Tibial nerve (tissue), 4 donors: ENCODE measurements at regions not wholly inside any gene's neighbourhood (a gene's known extent, or its start where the extent isn't known, plus 50 kb on each side); places are given as distances from the start of the nearest gene placed in this dataset.
A peak's percentile ranks its signal among the peaks of the same experiment; 100 is the strongest.

Experiments
- DNase-seq, 2 donors: peaks; one replicate each; pipeline ENCODE4 v3.0.0-alpha.2; 2019; ENCODE audit warnings: low spot score in 2 of 2
- H3K27ac ChIP-seq, 4 donors: fragments of 200-600 bp; sonication (generic) in 3 of 4; one replicate each; pipeline ENCODE4 v1.5.1; 2017 to 2019; ENCODE audit warnings: mild to moderate bottlenecking in 1 of 4
- H3K27me3 ChIP-seq, 2 donors: fragments of 200-600 bp; sonication (generic) in 1 of 2; one replicate each; pipeline versions ENCODE4 v1.5.1 to v1.6.0; 2017 to 2019
- H3K36me3 ChIP-seq, 3 donors: fragments of 200-600 bp; sonication (generic); one replicate each; pipeline ENCODE4 v1.5.1; 2018 to 2019
- H3K4me1 ChIP-seq, 4 donors: fragments of 200-600 bp; sonication (generic) in 3 of 4; one replicate each; pipeline ENCODE4 v1.5.1; 2017 to 2019
- H3K4me3 ChIP-seq, 4 donors: fragments of 200-600 bp; sonication (generic) in 3 of 4; one replicate each; pipeline ENCODE4 v1.5.1; 2017 to 2019; ENCODE audit warnings: mild to moderate bottlenecking in 1 of 4, moderate library complexity in 1 of 4
- H3K9me3 ChIP-seq, 4 donors: fragments of 200-600 bp; sonication (generic) in 3 of 4; one replicate each; pipeline ENCODE4 v1.5.1; 2017 to 2019
- CTCF ChIP-seq, 5 experiments: fragments of 200-600 bp in 3 of 5; fragments of 450-650 bp in 2 of 5; sonication (generic) in 3 of 5; IDR thresholded peaks; one replicate each; pipeline ENCODE4 v1.5.1; 2016 to 2019; ENCODE audit warnings: antibody characterized with exemption in 5 of 5, mild to moderate bottlenecking in 3 of 5, moderate library complexity in 2 of 5
- EP300 ChIP-seq, 2 donors: sonication (generic); formaldehyde crosslinking; IDR thresholded peaks; one replicate each; pipeline ENCODE4 v1.6.1; 2017; ENCODE audit warnings: antibody characterized with exemption in 2 of 2, mild to moderate bottlenecking in 1 of 2
- POLR2A ChIP-seq, 2 donors: fragments of 450-650 bp; IDR thresholded peaks; one replicate each; pipeline ENCODE4 v1.6.1; 2017; ENCODE audit warnings: antibody characterized with exemption in 2 of 2, mild to moderate bottlenecking in 2 of 2, moderate library complexity in 2 of 2
- WGBS, 2 donors: methylation state at CpG; one replicate each; pipeline ENCODE4 v1.1.5; 2018; 5-methylcytosine and 5-hydroxymethylcytosine counted together

- Histone ChIP-seq H3K36me3 (no peaks in the 10 kb centered on the region), H3K4me1 (peaks cover 0 to 4% (median 0%) of the 10 kb centered on the region in 4 donors), H3K27ac (peak overlapping the region in 2 of 4 donors; percentile 3 to 46), H3K4me3 (no peak overlapping the region), H3K9me3 (peaks cover 0 to 2% (median 0%) of the 10 kb centered on the region in 4 donors), H3K27me3 (no peaks in the 10 kb centered on the region)
- no peak for TF ChIP-seq CTCF (IDR thresholded peaks at IDR 0.05)
- peak in 1 of 2 donors; percentile 63 for TF ChIP-seq EP300 (IDR thresholded peaks at IDR 0.05)
- no peak for TF ChIP-seq POLR2A (IDR thresholded peaks at IDR 0.05)
- DNase-seq: peak in 1 of 2 donors; percentile 12
- WGBS, 2 donors: 53 to 59% methylated on average over 6 of the region's 6 CpGs
These were observed 63.0 kb upstream of the BTG1 start for GRCh38 chr12:92208613-92209121.

- Histone ChIP-seq H3K4me1 (peaks cover 0 to 4% (median 0%) of the 10 kb centered on the region in 4 donors), H3K36me3 (no peaks in the 10 kb centered on the region), H3K27me3 (no peaks in the 10 kb centered on the region), H3K9me3 (no peaks in the 10 kb centered on the region), H3K27ac (no peak overlapping the region), H3K4me3 (no peak overlapping the region)
- DNase-seq: no peak
- TF ChIP-seq EP300 (IDR thresholded peaks at IDR 0.05) (no peak), CTCF (IDR thresholded peaks at IDR 0.05) (no peak), POLR2A (IDR thresholded peaks at IDR 0.05) (no peak)
- WGBS, 2 donors: 87 to 95% methylated on average over 1 of the region's 1 CpG
These were observed 61.0 kb upstream of the BTG1 start for GRCh38 chr12:92206596-92206995.

- Histone ChIP-seq H3K27ac (no peak overlapping the region), H3K4me3 (no peak overlapping the region), H3K36me3 (no peaks in the 10 kb centered on the region), H3K4me1 (peaks cover 0 to 6% (median 0%) of the 10 kb centered on the region in 4 donors), H3K27me3 (no peaks in the 10 kb centered on the region), H3K9me3 (no peaks in the 10 kb centered on the region)
- DNase-seq: no peak
- WGBS, 2 donors: 94 to 95% methylated on average over 1 of the region's 1 CpG
- TF ChIP-seq EP300 (IDR thresholded peaks at IDR 0.05) (no peak), POLR2A (IDR thresholded peaks at IDR 0.05) (no peak), CTCF (IDR thresholded peaks at IDR 0.05) (no peak)
These were observed 60.4 kb upstream of the BTG1 start for GRCh38 chr12:92206011-92206410.

GRCh38 chr12:92199819-92200576, 54.4 kb upstream of the BTG1 start:
- H3K36me3 ChIP-seq: no peaks in the 10 kb centered on the region
- TF ChIP-seq CTCF (IDR thresholded peaks at IDR 0.05) (no peak), EP300 (IDR thresholded peaks at IDR 0.05) (no peak), POLR2A (IDR thresholded peaks at IDR 0.05) (no peak)
- peaks cover 0 to 17% (median 0%) of the 10 kb centered on the region in 4 donors for H3K4me1 ChIP-seq
- H3K4me3 ChIP-seq: no peak overlapping the region
- no peaks in the 10 kb centered on the region for H3K9me3 ChIP-seq
- peak overlapping the region in 1 of 4 donors; percentile 38 for H3K27ac ChIP-seq
- no peak for DNase-seq
- no peaks in the 10 kb centered on the region for H3K27me3 ChIP-seq
- 52 to 53% methylated on average over 6 of the region's 6 CpGs for WGBS, 2 donors

- Histone ChIP-seq H3K27ac (no peak overlapping the region), H3K4me1 (peaks cover 0 to 14% (median 0%) of the 10 kb centered on the region in 4 donors), H3K27me3 (no peaks in the 10 kb centered on the region), H3K36me3 (no peaks in the 10 kb centered on the region), H3K4me3 (no peak overlapping the region), H3K9me3 (no peaks in the 10 kb centered on the region)
- WGBS, 2 donors: 93 to 99% methylated on average over 4 of the region's 4 CpGs
- DNase-seq: no peak
- no peak for TF ChIP-seq EP300 (IDR thresholded peaks at IDR 0.05)
These were observed 52.2 kb upstream of the BTG1 start for GRCh38 chr12:92197815-92198214.
